Ovary (tissue), 3 donors: ENCODE measurements at regions not wholly inside any gene's neighbourhood (a gene's known extent, or its start where the extent isn't known, plus 50 kb on each side); places are given as distances from the start of the nearest gene placed in this dataset.

ENCODE experiments used
- CTCF ChIP-seq, 3 donors: fragments of 450-650 bp in 2 of 3; fragments of 200-600 bp in 1 of 3; IDR thresholded peaks; one replicate each; pipeline versions ENCODE4 v1.5.1 to v1.8.0; 2016 to 2022; ENCODE audit warnings: antibody characterized with exemption in 3 of 3, mild to moderate bottlenecking in 1 of 3
- EP300 ChIP-seq: sonication (generic); formaldehyde crosslinking; IDR thresholded peaks from one replicate; pipeline ENCODE4 v1.6.1; 2017; ENCODE audit warnings: antibody characterized with exemption
- POLR2A ChIP-seq: fragments of 450-650 bp; IDR thresholded peaks from one replicate; pipeline ENCODE4 v1.6.1; 2017; ENCODE audit warnings: antibody characterized with exemption, mild to moderate bottlenecking, moderate library complexity
- donor health status: DM: no; HTN: no; CAD: no.

DNA sequence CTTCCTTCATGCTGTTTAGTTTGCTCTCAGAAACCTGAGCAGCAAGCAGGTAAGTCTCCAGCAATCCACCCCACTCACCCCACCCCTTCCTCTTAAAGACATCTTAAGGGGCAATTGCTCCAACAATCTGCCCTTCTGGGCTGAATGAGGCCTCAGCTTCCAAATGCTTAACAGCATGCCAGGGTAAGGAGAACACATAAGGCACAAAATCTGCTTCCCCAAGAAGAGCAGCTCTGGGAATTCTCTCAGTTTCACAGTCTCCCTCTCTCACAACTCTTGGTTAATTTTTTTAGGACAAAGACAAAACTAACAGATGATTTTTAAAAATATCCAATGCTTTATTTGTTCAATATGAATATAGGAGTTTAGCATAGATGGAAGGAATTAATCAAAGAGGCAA, 288.9 kb upstream of the CCDC196 start:
- TF ChIP-seq POLR2A (no peak), CTCF (IDR thresholded peaks at IDR 0.05) (no peak), EP300 (no peak)
